ENCODE measurements at regions not wholly inside any gene's neighbourhood (a gene's known extent, or its start where the extent isn't known, plus 50 kb on each side); places are given as distances from the start of the nearest gene placed in this dataset.

- TF ChIP-seq, protein P1, sequence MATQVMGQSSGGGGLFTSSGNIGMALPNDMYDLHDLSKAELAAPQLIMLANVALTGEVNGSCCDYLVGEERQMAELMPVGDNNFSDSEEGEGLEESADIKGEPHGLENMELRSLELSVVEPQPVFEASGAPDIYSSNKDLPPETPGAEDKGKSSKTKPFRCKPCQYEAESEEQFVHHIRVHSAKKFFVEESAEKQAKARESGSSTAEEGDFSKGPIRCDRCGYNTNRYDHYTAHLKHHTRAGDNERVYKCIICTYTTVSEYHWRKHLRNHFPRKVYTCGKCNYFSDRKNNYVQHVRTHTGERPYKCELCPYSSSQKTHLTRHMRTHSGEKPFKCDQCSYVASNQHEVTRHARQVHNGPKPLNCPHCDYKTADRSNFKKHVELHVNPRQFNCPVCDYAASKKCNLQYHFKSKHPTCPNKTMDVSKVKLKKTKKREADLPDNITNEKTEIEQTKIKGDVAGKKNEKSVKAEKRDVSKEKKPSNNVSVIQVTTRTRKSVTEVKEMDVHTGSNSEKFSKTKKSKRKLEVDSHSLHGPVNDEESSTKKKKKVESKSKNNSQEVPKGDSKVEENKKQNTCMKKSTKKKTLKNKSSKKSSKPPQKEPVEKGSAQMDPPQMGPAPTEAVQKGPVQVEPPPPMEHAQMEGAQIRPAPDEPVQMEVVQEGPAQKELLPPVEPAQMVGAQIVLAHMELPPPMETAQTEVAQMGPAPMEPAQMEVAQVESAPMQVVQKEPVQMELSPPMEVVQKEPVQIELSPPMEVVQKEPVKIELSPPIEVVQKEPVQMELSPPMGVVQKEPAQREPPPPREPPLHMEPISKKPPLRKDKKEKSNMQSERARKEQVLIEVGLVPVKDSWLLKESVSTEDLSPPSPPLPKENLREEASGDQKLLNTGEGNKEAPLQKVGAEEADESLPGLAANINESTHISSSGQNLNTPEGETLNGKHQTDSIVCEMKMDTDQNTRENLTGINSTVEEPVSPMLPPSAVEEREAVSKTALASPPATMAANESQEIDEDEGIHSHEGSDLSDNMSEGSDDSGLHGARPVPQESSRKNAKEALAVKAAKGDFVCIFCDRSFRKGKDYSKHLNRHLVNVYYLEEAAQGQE (IDR thresholded peaks at IDR 0.05; ENCODE audit: low read depth): no peak
- TF ChIP-seq CEBPB (IDR thresholded peaks at IDR 0.05) (no peak), TAF1 (IDR thresholded peaks at IDR 0.05; ENCODE audit: low read depth) (no peak), EP300 (IDR thresholded peaks at IDR 0.05; ENCODE audit: borderline replicate concordance) (no peak), USF1 (IDR thresholded peaks at IDR 0.05) (no peak), CREB1 (IDR thresholded peaks at IDR 0.05; ENCODE audit: low read depth) (no peak), RAD21 (IDR thresholded peaks at IDR 0.05; ENCODE audit: low read depth) (no peak), YY1 (IDR thresholded peaks at IDR 0.05; ENCODE audit: low read depth) (no peak), ZBTB7A (IDR thresholded peaks at IDR 0.05; ENCODE audit: low read depth) (no peak)
These were observed 102.5 kb upstream of the ZMIZ1 start for GRCh38 chr10:78966182-78966787.

Measured in Ishikawa (cell line).